Frontal cortex (tissue), 3 donors: ENCODE measurements at regions not wholly inside any gene's neighbourhood (a gene's known extent, or its start where the extent isn't known, plus 50 kb on each side); places are given as distances from the start of the nearest gene placed in this dataset.

Experiments
- DNase-seq, 2 donors: peaks; one replicate each; pipeline ENCODE4 v3.0.0; 2012; ENCODE audit warnings: low spot score in 2 of 2
- FAIRE-seq: peaks from 2 replicates; lab custom pipeline; 2012; peaks lifted over from hg19 to GRCh38; lab: Jason Lieb, UNC
- donor health status: control.
- donor health status: control.
- donor health status: control.

- DNase-seq (no peak), FAIRE-seq (no peak)
These were observed 68.0 kb upstream of the POU5F2 start for GRCh38 chr5:93809430-93809829.

DNA sequence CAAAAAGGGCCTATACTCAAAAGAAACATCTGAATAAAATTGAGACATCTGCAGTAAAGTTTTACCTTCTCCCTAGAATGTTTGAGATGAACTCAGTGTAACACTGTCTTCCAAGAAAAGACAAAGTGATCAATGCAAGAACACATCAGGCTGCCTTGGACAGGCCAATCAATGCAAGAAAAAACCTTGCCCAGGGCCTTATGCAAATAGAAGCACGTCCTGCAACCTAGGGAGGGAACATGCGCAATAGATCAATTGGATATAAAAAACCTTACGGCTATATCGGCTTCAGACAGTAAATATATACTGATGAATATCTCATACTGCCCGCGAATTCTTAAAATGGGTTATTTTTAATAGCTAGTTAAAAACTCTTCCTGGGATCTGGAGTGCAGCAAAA is 66.4 kb upstream of the POU5F2 start:
- no peak for DNase-seq
- no peak for FAIRE-seq

DNA sequence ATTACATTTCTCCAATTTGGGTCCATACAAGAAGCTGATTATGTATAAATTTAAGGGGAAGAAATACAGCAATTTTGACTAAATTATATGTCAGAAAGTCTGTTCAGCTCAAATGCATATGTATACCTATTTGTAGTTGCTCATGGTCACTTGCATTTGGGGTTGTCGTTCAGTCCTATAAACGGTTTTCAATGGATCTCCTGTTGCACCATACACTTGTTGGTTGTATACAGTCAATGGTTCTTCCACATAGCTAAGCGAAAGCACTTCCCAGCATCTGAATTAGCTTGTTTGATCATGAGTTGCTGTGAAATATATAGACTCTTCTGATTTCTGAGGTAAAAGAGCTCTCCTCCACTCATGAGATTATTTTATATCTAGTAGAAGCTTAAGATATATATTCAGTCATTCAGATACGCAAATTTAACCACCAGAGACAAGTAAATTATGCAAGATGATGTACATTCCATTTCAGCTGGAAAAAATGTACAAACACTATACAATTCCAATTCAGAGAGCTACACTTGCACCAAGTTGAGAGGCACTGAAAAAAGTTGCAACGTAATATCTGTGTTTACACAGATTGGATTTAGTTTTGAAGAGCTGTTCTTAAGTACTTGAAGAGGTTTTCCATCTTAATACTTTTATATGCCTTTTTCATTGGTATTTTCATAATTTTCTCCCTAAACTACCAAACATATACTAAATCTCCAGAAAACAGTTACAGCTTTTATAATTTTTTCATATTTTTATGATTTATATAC is 64.4 kb upstream of the POU5F2 start:
- no peak for FAIRE-seq
- no peak for DNase-seq

DNA sequence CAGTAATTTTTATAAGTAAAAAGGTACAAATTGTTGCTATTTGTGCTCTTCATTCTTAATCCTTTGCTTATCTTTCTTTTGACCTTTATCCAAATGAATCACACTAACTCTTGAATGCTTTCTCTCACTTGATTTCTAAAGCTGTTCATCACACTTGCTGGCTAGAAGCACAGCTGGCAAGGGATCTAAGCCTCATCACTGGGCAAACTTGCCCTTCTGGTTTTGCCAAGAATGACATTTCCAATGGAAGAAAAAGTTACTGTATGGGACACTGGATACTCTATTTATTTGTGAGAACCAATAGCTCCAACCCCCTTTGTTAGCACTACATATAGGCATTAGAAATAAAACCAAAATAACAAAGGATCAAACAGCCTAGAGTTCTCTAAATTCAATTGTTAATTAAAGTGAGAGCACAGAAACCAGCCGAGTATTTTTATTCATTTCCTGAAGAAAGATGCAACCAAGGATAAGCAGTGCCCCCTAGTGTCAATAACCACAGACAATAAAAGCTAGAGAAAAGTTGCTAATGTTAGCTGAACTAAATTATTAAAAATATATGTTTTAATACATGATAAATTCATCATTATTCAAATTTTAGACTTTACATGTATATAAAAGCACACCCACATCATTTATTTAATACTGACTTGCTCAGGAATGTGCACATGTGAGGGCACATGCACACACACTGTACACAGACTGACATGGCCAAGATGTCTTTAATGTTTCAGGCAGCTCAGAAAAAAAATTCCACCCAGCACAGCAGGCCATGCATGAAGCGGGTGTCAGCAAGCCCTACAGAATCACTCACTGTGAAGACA is 59.8 kb upstream of the POU5F2 start:
- no peak for DNase-seq
- peak; percentile 94 for FAIRE-seq

- DNase-seq (no peak), FAIRE-seq (no peak)
These were observed 53.6 kb upstream of the POU5F2 start for GRCh38 chr5:93794954-93795353.

- FAIRE-seq (no peak), DNase-seq (no peak)
These were observed 51.9 kb upstream of the POU5F2 start for GRCh38 chr5:93793159-93793781.

DNA sequence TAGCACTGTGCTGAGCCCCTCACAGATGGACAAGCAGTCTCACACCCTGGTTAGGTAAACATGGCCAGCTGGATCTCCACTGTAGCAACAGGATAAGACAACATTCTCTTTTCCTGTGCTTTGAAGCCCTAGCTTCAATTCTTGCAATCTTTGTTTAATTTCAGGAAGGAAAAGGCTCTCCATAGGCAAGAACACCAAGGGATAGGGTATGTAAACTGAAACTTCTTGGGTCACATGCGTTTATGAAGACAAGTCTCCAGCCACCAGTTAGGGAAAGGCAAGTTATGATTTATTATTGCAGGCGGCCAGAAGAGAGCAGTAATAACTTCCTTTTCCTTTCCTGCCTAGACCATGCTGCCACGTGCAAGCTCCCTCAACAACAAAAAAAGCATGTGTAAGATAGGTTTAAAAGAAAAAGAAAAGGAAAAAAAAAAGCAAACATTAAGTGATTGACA is 50.1 kb upstream of the POU5F2 start:
- no peak for DNase-seq
- no peak for FAIRE-seq
